CD4-positive, alpha-beta T cell treated with Interleukin-15 for 4 hours (primary cell): ENCODE measurements at regions not wholly inside any gene's neighbourhood (a gene's known extent, or its start where the extent isn't known, plus 50 kb on each side); places are given as distances from the start of the nearest gene placed in this dataset.
"Not testable (repeated sequence)": the region's sequence is repeated elsewhere in the genome, so short reads cannot be mapped to it uniquely, and the experiment has no call there.

Experiments used
- DNase-seq: peaks from one replicate; pipeline ENCODE4 v3.0.0-alpha.2; 2020; ENCODE audit warnings: low spot score

- no peak for DNase-seq
Observed at GRCh38 chr4:137956256-137956655, 285.9 kb downstream of the SLC7A11 start.

- DNase-seq = no peak
Observed at GRCh38 chr4:137955595-137955994, 286.6 kb downstream of the SLC7A11 start.

GRCh38 chr4:137952116-137952515 lies 290.0 kb downstream of the SLC7A11 start:
- no peak for DNase-seq

GRCh38 chr4:137950286-137950685 lies 291.9 kb downstream of the SLC7A11 start:
- no peak for DNase-seq

GRCh38 chr4:137949746-137950145 lies 292.4 kb downstream of the SLC7A11 start:
- DNase-seq = no peak

GRCh38 chr4:137946453-137947174 lies 295.5 kb downstream of the SLC7A11 start:
- DNase-seq = no peak

GRCh38 chr4:137942815-137943214 lies 299.3 kb downstream of the SLC7A11 start:
- not testable (repeated sequence) for DNase-seq

- DNase-seq = not testable (repeated sequence)
Observed at GRCh38 chr4:137942015-137942515, 300.1 kb downstream of the SLC7A11 start.

GRCh38 chr4:137934911-137935310 lies 307.2 kb downstream of the SLC7A11 start:
- DNase-seq = no peak

GRCh38 chr4:137934046-137934445 lies 308.1 kb downstream of the SLC7A11 start:
- DNase-seq = no peak

- no peak for DNase-seq
Observed at GRCh38 chr4:137927972-137928371, 314.2 kb downstream of the SLC7A11 start.

- no peak for DNase-seq
Observed at GRCh38 chr4:137923494-137923893, 318.7 kb downstream of the SLC7A11 start.

GRCh38 chr4:137922721-137923120 lies 319.4 kb downstream of the SLC7A11 start:
- no peak for DNase-seq

- no peak for DNase-seq
Observed at GRCh38 chr4:137909529-137910309, 332.4 kb downstream of the SLC7A11 start.

GRCh38 chr4:137905930-137906329 lies 336.2 kb downstream of the SLC7A11 start:
- DNase-seq = no peak

- no peak for DNase-seq
Observed at GRCh38 chr4:137901114-137901513, 341.0 kb downstream of the SLC7A11 start.

GRCh38 chr4:137896221-137896737 lies 345.9 kb downstream of the SLC7A11 start:
- no peak for DNase-seq

- DNase-seq = not testable (repeated sequence)
Observed at GRCh38 chr4:137895515-137895914, 346.6 kb downstream of the SLC7A11 start.

GRCh38 chr4:137892134-137892533 lies 350.0 kb downstream of the SLC7A11 start:
- no peak for DNase-seq

GRCh38 chr4:137890812-137891211 lies 351.3 kb downstream of the SLC7A11 start:
- DNase-seq = no peak

GRCh38 chr4:137881641-137882040 lies 349.3 kb upstream of the PCDH18 start:
- no peak for DNase-seq

- not testable (repeated sequence) for DNase-seq
Observed at GRCh38 chr4:137868067-137868466, 335.8 kb upstream of the PCDH18 start.

GRCh38 chr4:137866671-137867070 lies 334.4 kb upstream of the PCDH18 start:
- DNase-seq = no peak
